HG03432 (cell line): ENCODE measurements at regions not wholly inside any gene's neighbourhood (a gene's known extent, or its start where the extent isn't known, plus 50 kb on each side); places are given as distances from the start of the nearest gene placed in this dataset.

Source experiments
- ATAC-seq: cut with Tn5 transposase; IDR thresholded peaks from one replicate; pipeline ENCODE4 v1.9.1; 2021; ENCODE audit warnings: mild to moderate bottlenecking, moderate library complexity; ENCODE audit not compliant: unreplicated experiment

- ATAC-seq, result no peak
Observed at GRCh38 chr4:12880844-12881243, 603.3 kb downstream of the RAB28 start.

GRCh38 chr4:12879496-12879895, 604.6 kb downstream of the RAB28 start:
- ATAC-seq, result no peak

- ATAC-seq, result no peak
Observed at GRCh38 chr4:12875640-12876243, 608.4 kb downstream of the RAB28 start.

GRCh38 chr4:12873351-12873750, 610.8 kb downstream of the RAB28 start:
- no peak for ATAC-seq

- ATAC-seq, result no peak
Observed at GRCh38 chr4:12861422-12861821, 622.7 kb downstream of the RAB28 start.

GRCh38 chr4:12852338-12853307, 631.5 kb downstream of the RAB28 start:
- peak; percentile 60 for ATAC-seq

- no peak for ATAC-seq
Observed at GRCh38 chr4:12846368-12846767, 637.8 kb downstream of the RAB28 start.

GRCh38 chr4:12844141-12844540, 640.0 kb downstream of the RAB28 start:
- ATAC-seq, result no peak

- no peak for ATAC-seq
Observed at GRCh38 chr4:12827966-12828365, 656.2 kb downstream of the RAB28 start.

GRCh38 chr4:12791536-12791935, 692.6 kb downstream of the RAB28 start:
- no peak for ATAC-seq

- ATAC-seq, result no peak
Observed at GRCh38 chr4:12787261-12787660, 696.9 kb downstream of the RAB28 start.

- ATAC-seq, result no peak
Observed at GRCh38 chr4:12778706-12779105, 705.4 kb downstream of the RAB28 start.

GRCh38 chr4:12778191-12778590, 705.9 kb downstream of the RAB28 start:
- no peak for ATAC-seq

GRCh38 chr4:12770351-12770750, 713.8 kb downstream of the RAB28 start:
- no peak for ATAC-seq

GRCh38 chr4:12761694-12762093, 722.4 kb downstream of the RAB28 start:
- no peak for ATAC-seq

- no peak for ATAC-seq
Observed at GRCh38 chr4:12747154-12747553, 737.0 kb downstream of the RAB28 start.

GRCh38 chr4:12746221-12746620, 737.9 kb downstream of the RAB28 start:
- ATAC-seq, result no peak

- ATAC-seq, result no peak
Observed at GRCh38 chr4:12734586-12734985, 749.6 kb downstream of the RAB28 start.

GRCh38 chr4:12729384-12729783, 754.8 kb downstream of the RAB28 start:
- ATAC-seq, result no peak

- no peak for ATAC-seq
Observed at GRCh38 chr4:12724510-12724909, 759.6 kb downstream of the RAB28 start.

- no peak for ATAC-seq
Observed at GRCh38 chr4:12723849-12724447, 760.2 kb downstream of the RAB28 start.

- no peak for ATAC-seq
Observed at GRCh38 chr4:12716896-12717295, 767.2 kb downstream of the RAB28 start.
